GM19351 (cell line): ENCODE measurements at regions not wholly inside any gene's neighbourhood (a gene's known extent, or its start where the extent isn't known, plus 50 kb on each side); places are given as distances from the start of the nearest gene placed in this dataset.

Source experiments
- ATAC-seq: cut with Tn5 transposase; IDR thresholded peaks from one replicate; pipeline ENCODE4 v1.9.1; 2021; ENCODE audit warnings: mild to moderate bottlenecking, moderate library complexity; ENCODE audit not compliant: unreplicated experiment

GRCh38 chr16:85252461-85252860 is 140.2 kb upstream of the CIBAR2 start:
- no peak for ATAC-seq

GRCh38 chr16:85253084-85253941 is 141.0 kb upstream of the CIBAR2 start:
- ATAC-seq = peak; percentile 57

- ATAC-seq = no peak
Measured at GRCh38 chr16:85254051-85254450, 141.8 kb upstream of the CIBAR2 start.

GRCh38 chr16:85254921-85255320 is 142.6 kb upstream of the CIBAR2 start:
- ATAC-seq = no peak

GRCh38 chr16:85255777-85256176 is 143.5 kb upstream of the CIBAR2 start:
- no peak for ATAC-seq

GRCh38 chr16:85256190-85256739 is 144.0 kb upstream of the CIBAR2 start:
- ATAC-seq = no peak

- no peak for ATAC-seq
Measured at GRCh38 chr16:85257483-85257882, 145.2 kb upstream of the CIBAR2 start.

- ATAC-seq = no peak
Measured at GRCh38 chr16:85258166-85258565, 145.9 kb upstream of the CIBAR2 start.

- no peak for ATAC-seq
Measured at GRCh38 chr16:85258629-85259028, 146.4 kb upstream of the CIBAR2 start.

GRCh38 chr16:85259115-85259831 is 147.0 kb upstream of the CIBAR2 start:
- ATAC-seq = no peak

- ATAC-seq = no peak
Measured at GRCh38 chr16:85259832-85260167, 147.5 kb upstream of the CIBAR2 start.

- ATAC-seq = no peak
Measured at GRCh38 chr16:85261204-85261603, 148.9 kb upstream of the CIBAR2 start.

- no peak for ATAC-seq
Measured at GRCh38 chr16:85261657-85262557, 149.6 kb upstream of the CIBAR2 start.

- ATAC-seq = no peak
Measured at GRCh38 chr16:85262558-85263238, 150.4 kb upstream of the CIBAR2 start.

- no peak for ATAC-seq
Measured at GRCh38 chr16:85263239-85263585, 150.9 kb upstream of the CIBAR2 start.

- ATAC-seq = no peak
Measured at GRCh38 chr16:85264752-85265151, 152.5 kb upstream of the CIBAR2 start.

GRCh38 chr16:85265161-85265784 is 153.0 kb upstream of the CIBAR2 start:
- no peak for ATAC-seq

- ATAC-seq = no peak
Measured at GRCh38 chr16:85265810-85266209, 153.5 kb upstream of the CIBAR2 start.

- no peak for ATAC-seq
Measured at GRCh38 chr16:85266857-85267256, 154.6 kb upstream of the CIBAR2 start.

- no peak for ATAC-seq
Measured at GRCh38 chr16:85267414-85267945, 155.2 kb upstream of the CIBAR2 start.
